ENCODE measurements at regions not wholly inside any gene's neighbourhood (a gene's known extent, or its start where the extent isn't known, plus 50 kb on each side); places are given as distances from the start of the nearest gene placed in this dataset.

DNA sequence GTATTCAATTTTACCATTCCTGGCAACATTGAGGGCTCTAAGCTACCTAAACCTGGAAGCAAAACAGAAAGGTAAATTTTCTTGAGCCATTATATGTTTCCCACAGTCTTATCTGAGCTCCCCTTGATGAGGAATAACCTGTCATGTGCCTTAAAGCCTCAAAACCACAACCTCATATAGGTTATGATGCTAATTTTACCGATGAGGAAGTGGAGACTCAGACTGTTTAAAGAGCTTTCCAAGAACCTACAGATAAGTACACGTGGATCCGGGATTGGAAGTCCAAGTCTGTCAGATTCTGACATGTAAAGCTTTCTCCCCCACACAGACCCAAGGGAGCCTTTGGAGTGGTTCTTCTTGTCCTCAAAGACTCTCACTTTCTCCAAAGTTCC lies 140.5 kb downstream of the SEMA6D start:
- TF ChIP-seq, protein P1, sequence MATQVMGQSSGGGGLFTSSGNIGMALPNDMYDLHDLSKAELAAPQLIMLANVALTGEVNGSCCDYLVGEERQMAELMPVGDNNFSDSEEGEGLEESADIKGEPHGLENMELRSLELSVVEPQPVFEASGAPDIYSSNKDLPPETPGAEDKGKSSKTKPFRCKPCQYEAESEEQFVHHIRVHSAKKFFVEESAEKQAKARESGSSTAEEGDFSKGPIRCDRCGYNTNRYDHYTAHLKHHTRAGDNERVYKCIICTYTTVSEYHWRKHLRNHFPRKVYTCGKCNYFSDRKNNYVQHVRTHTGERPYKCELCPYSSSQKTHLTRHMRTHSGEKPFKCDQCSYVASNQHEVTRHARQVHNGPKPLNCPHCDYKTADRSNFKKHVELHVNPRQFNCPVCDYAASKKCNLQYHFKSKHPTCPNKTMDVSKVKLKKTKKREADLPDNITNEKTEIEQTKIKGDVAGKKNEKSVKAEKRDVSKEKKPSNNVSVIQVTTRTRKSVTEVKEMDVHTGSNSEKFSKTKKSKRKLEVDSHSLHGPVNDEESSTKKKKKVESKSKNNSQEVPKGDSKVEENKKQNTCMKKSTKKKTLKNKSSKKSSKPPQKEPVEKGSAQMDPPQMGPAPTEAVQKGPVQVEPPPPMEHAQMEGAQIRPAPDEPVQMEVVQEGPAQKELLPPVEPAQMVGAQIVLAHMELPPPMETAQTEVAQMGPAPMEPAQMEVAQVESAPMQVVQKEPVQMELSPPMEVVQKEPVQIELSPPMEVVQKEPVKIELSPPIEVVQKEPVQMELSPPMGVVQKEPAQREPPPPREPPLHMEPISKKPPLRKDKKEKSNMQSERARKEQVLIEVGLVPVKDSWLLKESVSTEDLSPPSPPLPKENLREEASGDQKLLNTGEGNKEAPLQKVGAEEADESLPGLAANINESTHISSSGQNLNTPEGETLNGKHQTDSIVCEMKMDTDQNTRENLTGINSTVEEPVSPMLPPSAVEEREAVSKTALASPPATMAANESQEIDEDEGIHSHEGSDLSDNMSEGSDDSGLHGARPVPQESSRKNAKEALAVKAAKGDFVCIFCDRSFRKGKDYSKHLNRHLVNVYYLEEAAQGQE (IDR thresholded peaks at IDR 0.05; ENCODE audit: insufficient read depth in 1 of 2, low read depth in 2 of 2, low read length in 2 of 2), result no peak
- no peak for TF ChIP-seq SIN3A (IDR thresholded peaks at IDR 0.05; ENCODE audit: borderline replicate concordance, insufficient read depth, low read length)
- TF ChIP-seq POLR2AphosphoS5 (IDR thresholded peaks at IDR 0.05; ENCODE audit: low read depth, low read length), result no peak

Data from PFSK-1 (cell line).